Vagina (tissue), 2 donors: ENCODE measurements at regions not wholly inside any gene's neighbourhood (a gene's known extent, or its start where the extent isn't known, plus 50 kb on each side); places are given as distances from the start of the nearest gene placed in this dataset.
"Not testable (repeated sequence)": the region's sequence is repeated elsewhere in the genome, so short reads cannot be mapped to it uniquely, and the experiment has no call there.

Experiments
- DNase-seq, 2 donors: peaks; one replicate each; pipeline ENCODE4 v3.0.0-alpha.2; 2017; ENCODE audit errors: extremely low spot score in 2 of 2
- H3K27ac ChIP-seq: fragments of 200-600 bp; sonication (generic); one replicate; pipeline ENCODE4 v1.5.1; 2019
- H3K27me3 ChIP-seq: fragments of 200-600 bp; sonication (generic); one replicate; pipeline ENCODE4 v1.5.1; 2019
- H3K36me3 ChIP-seq, 2 donors: fragments of 200-600 bp; sonication (generic); one replicate each; pipeline ENCODE4 v1.5.1; 2017 to 2019
- H3K4me1 ChIP-seq: fragments of 200-600 bp; sonication (generic); one replicate; pipeline ENCODE4 v1.5.1; 2019
- H3K4me3 ChIP-seq, 2 donors: fragments of 200-600 bp; sonication (generic); 1 replicate in 1 of 2; 2 replicates in 1 of 2; pipeline ENCODE4 v1.5.1; 2016 to 2019
- H3K9me3 ChIP-seq: fragments of 200-600 bp; sonication (generic); one replicate; pipeline ENCODE4 v1.5.1; 2019
- POLR2A ChIP-seq, 2 donors: fragments of 450-650 bp; IDR thresholded peaks; one replicate each; pipeline ENCODE4 v1.6.1; 2017; ENCODE audit warnings: antibody characterized with exemption in 2 of 2, mild to moderate bottlenecking in 2 of 2, moderate library complexity in 2 of 2
- POLR2AphosphoS5 ChIP-seq, 2 donors: sonication (generic); formaldehyde crosslinking; IDR thresholded peaks; one replicate each; pipeline ENCODE4 v1.9.0; 2017; ENCODE audit warnings: antibody characterized with exemption in 2 of 2, mild to moderate bottlenecking in 2 of 2, low read depth in 1 of 2; ENCODE audit not compliant: insufficient read depth in 1 of 2
- intact Hi-C: fragments of 100-400 bp; cut with DNase I; formaldehyde crosslinking; loops from one replicate; pipeline ENCODE4 v1.15.1; 2023
- TF ChIP-seq, protein P1 (sequence below), 3 experiments: fragments of 450-650 bp in 2 of 3; fragments of 200-600 bp in 1 of 3; sonication (generic) in 1 of 3; IDR thresholded peaks; one replicate each; pipeline ENCODE4 v1.5.1; 2017 to 2019; ENCODE audit warnings: antibody characterized with exemption in 3 of 3, mild to moderate bottlenecking in 2 of 3, moderate library complexity in 2 of 3

DNA sequence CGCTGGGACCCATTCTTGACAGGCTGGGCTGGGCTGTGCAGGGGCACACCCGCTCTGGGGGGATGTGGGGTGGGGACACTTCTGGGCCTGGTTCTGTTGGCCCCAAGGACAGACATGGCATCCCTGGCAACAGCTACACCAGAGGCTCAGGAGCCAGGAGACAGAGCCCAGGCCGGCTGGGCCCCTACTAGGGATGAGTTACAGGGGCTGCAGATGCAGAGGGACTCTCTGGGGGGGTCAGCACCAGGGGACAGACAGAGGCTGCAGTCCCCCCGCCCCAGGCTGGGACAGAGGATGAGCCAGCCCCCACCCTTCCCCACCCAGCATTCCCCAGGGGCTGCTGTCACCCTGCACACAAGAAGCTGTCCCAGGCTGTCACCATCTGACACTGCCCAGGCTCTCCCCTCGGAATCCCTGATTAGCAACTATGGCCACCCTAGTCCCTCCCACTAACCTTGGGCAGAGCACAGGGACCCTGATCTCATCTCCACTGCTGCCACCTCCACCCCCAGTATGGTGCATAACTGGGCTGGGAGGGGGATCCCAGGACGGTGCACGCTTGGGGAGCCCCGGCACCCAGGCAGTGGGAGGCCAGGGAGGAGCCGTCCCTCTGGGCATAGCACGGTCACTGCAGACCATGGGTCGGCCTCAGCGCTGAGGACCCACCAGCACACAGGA is 67.5 kb upstream of the TUBA3E start:
- intact Hi-C loops, DNase-seq, H3K4me1 ChIP-seq, H3K27ac ChIP-seq, H3K4me3 ChIP-seq, H3K9me3 ChIP-seq, H3K36me3 ChIP-seq, H3K27me3 ChIP-seq: not testable (repeated sequence)

- H3K27ac ChIP-seq, H3K4me1 ChIP-seq, H3K27me3 ChIP-seq, intact Hi-C loops, H3K36me3 ChIP-seq, H3K4me3 ChIP-seq, DNase-seq, H3K9me3 ChIP-seq: not testable (repeated sequence)
Measured at GRCh38 chr2:130264901-130265320, 66.7 kb upstream of the TUBA3E start.

DNA sequence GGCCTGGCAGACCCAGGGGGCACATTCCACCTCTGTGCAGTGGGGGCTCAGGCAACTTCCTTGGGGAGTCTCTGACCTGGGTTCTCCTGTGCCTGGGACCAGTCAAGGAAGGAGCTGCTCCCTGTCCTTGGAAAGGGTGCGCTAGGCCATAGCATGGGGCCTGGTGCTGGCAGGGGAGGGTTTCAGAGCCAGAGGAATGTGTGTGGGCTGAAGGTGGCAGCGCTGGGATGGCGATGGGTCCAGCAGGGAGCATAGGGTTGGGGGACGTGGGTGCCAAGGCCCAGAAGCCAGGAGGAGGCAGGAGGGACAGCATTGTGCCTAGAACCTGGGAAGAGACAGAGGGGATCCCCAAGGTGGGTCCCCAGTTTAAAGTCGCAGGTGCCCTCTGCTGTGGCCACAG is 66.3 kb upstream of the TUBA3E start:
- TF ChIP-seq, protein P1, sequence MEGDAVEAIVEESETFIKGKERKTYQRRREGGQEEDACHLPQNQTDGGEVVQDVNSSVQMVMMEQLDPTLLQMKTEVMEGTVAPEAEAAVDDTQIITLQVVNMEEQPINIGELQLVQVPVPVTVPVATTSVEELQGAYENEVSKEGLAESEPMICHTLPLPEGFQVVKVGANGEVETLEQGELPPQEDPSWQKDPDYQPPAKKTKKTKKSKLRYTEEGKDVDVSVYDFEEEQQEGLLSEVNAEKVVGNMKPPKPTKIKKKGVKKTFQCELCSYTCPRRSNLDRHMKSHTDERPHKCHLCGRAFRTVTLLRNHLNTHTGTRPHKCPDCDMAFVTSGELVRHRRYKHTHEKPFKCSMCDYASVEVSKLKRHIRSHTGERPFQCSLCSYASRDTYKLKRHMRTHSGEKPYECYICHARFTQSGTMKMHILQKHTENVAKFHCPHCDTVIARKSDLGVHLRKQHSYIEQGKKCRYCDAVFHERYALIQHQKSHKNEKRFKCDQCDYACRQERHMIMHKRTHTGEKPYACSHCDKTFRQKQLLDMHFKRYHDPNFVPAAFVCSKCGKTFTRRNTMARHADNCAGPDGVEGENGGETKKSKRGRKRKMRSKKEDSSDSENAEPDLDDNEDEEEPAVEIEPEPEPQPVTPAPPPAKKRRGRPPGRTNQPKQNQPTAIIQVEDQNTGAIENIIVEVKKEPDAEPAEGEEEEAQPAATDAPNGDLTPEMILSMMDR (IDR thresholded peaks at IDR 0.05): no peak
- no peak for TF ChIP-seq POLR2A (IDR thresholded peaks at IDR 0.05)
- no peak for TF ChIP-seq POLR2AphosphoS5 (IDR thresholded peaks at IDR 0.05; ENCODE audit: insufficient read depth in 1 of 2, low read depth in 1 of 2)
- intact Hi-C loops: no loop called here

DNA sequence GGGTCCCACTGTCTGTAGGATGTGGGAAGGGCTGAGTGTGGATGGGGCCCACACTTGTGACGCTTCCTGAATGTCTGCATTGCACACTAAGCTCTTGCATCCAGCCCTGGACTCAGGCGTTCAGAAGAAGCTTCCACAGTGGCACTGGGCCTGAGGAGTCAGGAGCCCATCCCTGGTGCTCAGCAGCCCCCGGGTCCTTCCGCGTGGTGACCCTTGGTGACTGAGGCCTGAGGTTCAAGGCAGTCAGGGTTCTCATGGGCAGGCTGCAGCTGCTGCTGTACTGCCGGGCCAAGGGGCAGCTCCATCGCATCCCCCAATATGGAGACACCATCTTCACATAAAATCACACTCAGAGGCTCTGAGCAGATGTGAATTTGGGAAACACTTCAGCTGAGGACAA is 65.8 kb upstream of the TUBA3E start:
- no peak for DNase-seq
- Histone ChIP-seq H3K27me3 (no peaks in the 10 kb centered on the region), H3K4me1 (no peaks in the 10 kb centered on the region)

More for the DNA sequence above, 66.3 kb upstream of the TUBA3E start:
- no peaks in the 10 kb centered on the region for H3K36me3 ChIP-seq
- no peak for DNase-seq
- no peaks in the 10 kb centered on the region for H3K4me1 ChIP-seq
- no peaks in the 10 kb centered on the region for H3K27me3 ChIP-seq
- H3K4me3 ChIP-seq: no peak overlapping the region
- H3K27ac ChIP-seq: no peak overlapping the region
- no peaks in the 10 kb centered on the region for H3K9me3 ChIP-seq

GRCh38 chr2:130263606-130264005 is 65.4 kb upstream of the TUBA3E start:
- Histone ChIP-seq H3K36me3 (no peaks in the 10 kb centered on the region), H3K9me3 (no peaks in the 10 kb centered on the region), H3K27me3 (no peaks in the 10 kb centered on the region), H3K4me3 (no peak overlapping the region), H3K4me1 (no peaks in the 10 kb centered on the region), H3K27ac (no peak overlapping the region)
- DNase-seq: no peak
- intact Hi-C loops: no loop called here
- TF ChIP-seq POLR2A (IDR thresholded peaks at IDR 0.05): no peak
- no peak for TF ChIP-seq POLR2AphosphoS5 (IDR thresholded peaks at IDR 0.05; ENCODE audit: insufficient read depth in 1 of 2, low read depth in 1 of 2)

More for the DNA sequence above, 65.8 kb upstream of the TUBA3E start:
- H3K4me3 ChIP-seq: no peak overlapping the region
- TF ChIP-seq POLR2A (IDR thresholded peaks at IDR 0.05) (no peak), POLR2AphosphoS5 (IDR thresholded peaks at IDR 0.05; ENCODE audit: insufficient read depth in 1 of 2, low read depth in 1 of 2) (no peak)
- TF ChIP-seq, protein P1 (IDR thresholded peaks at IDR 0.05): no peak
- no peaks in the 10 kb centered on the region for H3K36me3 ChIP-seq
- H3K9me3 ChIP-seq: no peaks in the 10 kb centered on the region
- no peak overlapping the region for H3K27ac ChIP-seq
- intact Hi-C loops: no loop called here

DNA sequence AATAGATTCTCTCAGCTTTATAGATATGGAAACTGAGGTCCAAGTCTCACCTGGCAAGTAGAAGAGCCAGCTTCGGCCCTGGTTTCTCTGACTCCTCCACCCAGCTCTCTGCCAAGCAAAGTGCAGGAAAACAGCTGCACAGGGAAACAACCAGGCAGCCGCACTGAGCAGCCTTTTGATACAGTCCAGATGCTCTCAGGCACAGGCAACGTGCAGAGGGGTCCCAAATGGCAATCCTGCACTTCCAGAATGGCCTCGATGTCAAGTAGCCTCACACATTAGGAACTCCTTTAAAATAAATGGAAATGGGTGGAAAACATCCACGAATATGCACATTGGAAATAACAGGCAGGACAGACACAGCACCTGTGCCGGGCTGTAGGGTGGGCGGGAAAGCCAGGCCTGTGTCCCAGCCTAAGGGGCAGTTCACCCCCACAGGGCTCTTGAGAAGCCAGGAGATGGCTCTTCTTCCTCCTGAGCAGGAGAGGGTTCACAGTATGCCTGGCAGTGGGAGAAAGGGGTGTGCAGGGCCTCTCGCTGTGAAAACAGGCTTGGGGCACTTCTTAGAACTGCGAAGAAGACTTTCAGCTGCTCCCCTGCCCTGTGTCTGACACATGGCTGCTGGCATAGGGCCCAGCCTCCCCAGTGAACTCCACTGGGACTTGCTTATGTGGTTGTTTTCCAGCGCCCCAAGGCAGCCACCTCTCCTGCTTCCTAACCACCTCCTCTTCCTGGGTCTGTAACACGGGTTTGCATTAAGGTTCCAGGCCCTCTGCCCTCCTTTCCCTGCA is 63.9 kb upstream of the TUBA3E start:
- TF ChIP-seq POLR2A (IDR thresholded peaks at IDR 0.05): no peak
- no peak for TF ChIP-seq POLR2AphosphoS5 (IDR thresholded peaks at IDR 0.05; ENCODE audit: insufficient read depth in 1 of 2, low read depth in 1 of 2)
- TF ChIP-seq, protein P1 (IDR thresholded peaks at IDR 0.05): no peak
- no peaks in the 10 kb centered on the region for H3K9me3 ChIP-seq
- H3K27ac ChIP-seq: no peak overlapping the region
- no peaks in the 10 kb centered on the region for H3K36me3 ChIP-seq
- H3K4me1 ChIP-seq: no peaks in the 10 kb centered on the region
- no peaks in the 10 kb centered on the region for H3K27me3 ChIP-seq
- no peak overlapping the region for H3K4me3 ChIP-seq
- no peak for DNase-seq
- intact Hi-C loops: no loop called here
